ENCODE measurements at regions not wholly inside any gene's neighbourhood (a gene's known extent, or its start where the extent isn't known, plus 50 kb on each side); places are given as distances from the start of the nearest gene placed in this dataset.

DNA sequence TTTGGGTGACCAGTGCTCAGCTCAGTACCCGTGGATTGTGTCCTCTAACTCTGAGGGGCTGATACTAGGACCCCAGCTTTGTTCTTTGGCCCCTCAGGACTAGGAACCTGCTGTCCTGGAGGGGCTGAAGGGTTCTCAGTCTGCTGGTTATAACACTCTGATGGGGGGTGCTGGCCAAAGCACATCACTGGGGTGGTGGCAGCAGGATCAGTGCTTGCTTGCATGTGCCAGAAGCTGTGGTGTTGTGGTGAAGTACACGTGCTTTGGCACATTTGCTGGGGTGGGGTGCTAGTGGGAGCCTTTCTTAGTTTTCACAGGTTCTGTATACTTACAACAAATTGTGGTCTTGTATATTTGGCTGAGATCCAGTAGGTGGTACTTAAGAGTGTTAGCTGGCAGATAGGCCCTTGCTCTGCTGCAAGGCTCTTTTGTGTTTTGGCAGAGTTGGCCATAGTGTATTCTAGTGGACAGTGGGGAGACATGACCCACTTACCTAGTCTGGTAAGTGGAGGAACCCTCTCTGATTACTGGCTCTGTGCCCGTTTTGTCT, 344.3 kb downstream of the EDEM1 start:
- DNase-seq (ENCODE audit: low read depth): no peak
- H3K4me3 ChIP-seq (ENCODE audit: low read depth, low read length): no peak overlapping the region
- TF ChIP-seq, protein P1, sequence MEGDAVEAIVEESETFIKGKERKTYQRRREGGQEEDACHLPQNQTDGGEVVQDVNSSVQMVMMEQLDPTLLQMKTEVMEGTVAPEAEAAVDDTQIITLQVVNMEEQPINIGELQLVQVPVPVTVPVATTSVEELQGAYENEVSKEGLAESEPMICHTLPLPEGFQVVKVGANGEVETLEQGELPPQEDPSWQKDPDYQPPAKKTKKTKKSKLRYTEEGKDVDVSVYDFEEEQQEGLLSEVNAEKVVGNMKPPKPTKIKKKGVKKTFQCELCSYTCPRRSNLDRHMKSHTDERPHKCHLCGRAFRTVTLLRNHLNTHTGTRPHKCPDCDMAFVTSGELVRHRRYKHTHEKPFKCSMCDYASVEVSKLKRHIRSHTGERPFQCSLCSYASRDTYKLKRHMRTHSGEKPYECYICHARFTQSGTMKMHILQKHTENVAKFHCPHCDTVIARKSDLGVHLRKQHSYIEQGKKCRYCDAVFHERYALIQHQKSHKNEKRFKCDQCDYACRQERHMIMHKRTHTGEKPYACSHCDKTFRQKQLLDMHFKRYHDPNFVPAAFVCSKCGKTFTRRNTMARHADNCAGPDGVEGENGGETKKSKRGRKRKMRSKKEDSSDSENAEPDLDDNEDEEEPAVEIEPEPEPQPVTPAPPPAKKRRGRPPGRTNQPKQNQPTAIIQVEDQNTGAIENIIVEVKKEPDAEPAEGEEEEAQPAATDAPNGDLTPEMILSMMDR (IDR thresholded peaks at IDR 0.05; ENCODE audit: insufficient read depth, low read length): no peak

- TF ChIP-seq, protein P1 (IDR thresholded peaks at IDR 0.05; ENCODE audit: insufficient read depth, low read length): no peak
- no peak overlapping the region for H3K4me3 ChIP-seq (ENCODE audit: low read depth, low read length)
- DNase-seq (ENCODE audit: low read depth): no peak
Observed at GRCh38 chr3:5540532-5540931, 353.0 kb downstream of the EDEM1 start.

GRCh38 chr3:5542472-5542871, 355.0 kb downstream of the EDEM1 start:
- TF ChIP-seq, protein P1 (IDR thresholded peaks at IDR 0.05; ENCODE audit: insufficient read depth, low read length): no peak
- H3K4me3 ChIP-seq (ENCODE audit: low read depth, low read length): no peak overlapping the region
- DNase-seq (ENCODE audit: low read depth): no peak

GRCh38 chr3:5543047-5543446, 355.5 kb downstream of the EDEM1 start:
- H3K4me3 ChIP-seq (ENCODE audit: low read depth, low read length): no peak overlapping the region
- TF ChIP-seq, protein P1 (IDR thresholded peaks at IDR 0.05; ENCODE audit: insufficient read depth, low read length): no peak
- no peak for DNase-seq (ENCODE audit: low read depth)

- TF ChIP-seq, protein P1 (IDR thresholded peaks at IDR 0.05; ENCODE audit: insufficient read depth, low read length): no peak
- no peak for DNase-seq (ENCODE audit: low read depth)
- no peak overlapping the region for H3K4me3 ChIP-seq (ENCODE audit: low read depth, low read length)
Observed at GRCh38 chr3:5545719-5546118, 358.2 kb downstream of the EDEM1 start.

DNA sequence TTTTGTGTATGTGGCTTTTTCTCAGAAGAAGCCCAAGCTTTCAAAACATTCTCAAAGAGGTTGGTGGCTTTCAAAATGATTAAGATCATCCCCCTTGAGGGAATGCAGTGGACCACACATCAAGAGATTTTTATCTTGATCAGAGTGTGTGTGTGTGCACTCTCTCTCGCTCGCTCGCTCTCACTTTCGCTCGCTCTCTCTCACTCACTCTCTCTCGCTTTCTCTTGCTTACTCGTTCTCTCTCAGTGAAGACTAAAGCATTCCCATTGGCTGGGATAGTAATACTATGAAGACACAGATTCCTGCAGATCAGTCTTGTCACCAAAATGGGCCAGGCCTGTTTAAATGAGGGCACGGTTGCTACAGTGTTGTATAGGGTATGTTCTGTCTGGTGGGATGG, 365.7 kb downstream of the EDEM1 start:
- no peak for DNase-seq (ENCODE audit: low read depth)
- TF ChIP-seq, protein P1 (IDR thresholded peaks at IDR 0.05; ENCODE audit: insufficient read depth, low read length): no peak
- H3K4me3 ChIP-seq (ENCODE audit: low read depth, low read length): no peak overlapping the region

DNA sequence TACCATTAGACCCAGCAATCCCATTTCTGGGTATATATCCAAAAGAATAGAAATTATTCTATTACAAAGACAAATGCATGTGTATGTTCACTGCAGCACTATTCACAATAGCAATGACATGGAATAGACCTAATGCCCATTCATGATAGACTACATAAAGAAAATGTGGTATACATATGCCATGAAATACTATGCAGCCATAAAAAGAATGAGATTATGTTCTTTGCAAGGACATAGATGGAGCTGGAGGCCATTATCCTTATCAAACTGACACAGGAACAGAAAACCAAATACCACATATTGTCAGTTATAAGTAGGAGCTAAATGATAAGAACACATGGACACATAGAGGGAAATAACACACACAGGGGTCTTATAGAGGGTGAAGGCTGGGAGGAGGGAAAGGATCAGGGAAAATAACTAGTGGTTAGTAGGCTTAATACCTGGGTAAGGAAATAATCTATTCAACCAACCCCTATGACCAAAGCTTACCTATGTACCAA, 366.8 kb downstream of the EDEM1 start:
- TF ChIP-seq, protein P1 (IDR thresholded peaks at IDR 0.05; ENCODE audit: insufficient read depth, low read length): no peak
- no peak overlapping the region for H3K4me3 ChIP-seq (ENCODE audit: low read depth, low read length)

More for the DNA sequence above, 366.8 kb downstream of the EDEM1 start:
- DNase-seq (ENCODE audit: low read depth): no peak
